ENCODE measurements at regions not wholly inside any gene's neighbourhood (a gene's known extent, or its start where the extent isn't known, plus 50 kb on each side); places are given as distances from the start of the nearest gene placed in this dataset.

GRCh38 chr3:187880851-187881250 is 135.6 kb upstream of the BCL6 start:
- no peaks in the 10 kb centered on the region for H3K79me2 ChIP-seq (ENCODE audit: control insufficient read depth, insufficient read depth, low read length)
- POLR2A ChIA-PET = no interaction called here
- H3K27me3 ChIP-seq (ENCODE audit: control insufficient read depth in 2 of 2, insufficient read depth in 2 of 2, low read length in 2 of 2) = peaks cover 4 to 5% of the 10 kb centered on the region in 2 experiments
- H3K27ac ChIP-seq (ENCODE audit: insufficient read depth, low read depth, low read length) = no peak overlapping the region
- no TSS peak for BruUV-seq (replicated peaks)
- intact Hi-C loops (cut with micrococcal nuclease) = no loop called here
- no peak overlapping the region for H3K4me2 ChIP-seq (ENCODE audit: insufficient read depth, low read length)
- no peak overlapping the region for H3K4me3 ChIP-seq (replicated peaks in 1 of 3; ENCODE audit: insufficient read depth in 1 of 3, low read depth in 1 of 3, low read length in 3 of 3)
- H3K36me3 ChIP-seq (ENCODE audit: control insufficient read depth in 2 of 2, extremely low read depth in 1 of 2, insufficient read depth in 2 of 2, low read length in 2 of 2) = no peaks in the 10 kb centered on the region
- FAIRE-seq (no peak), DNase-seq (ENCODE audit: low read depth, low spot score) (no peak)
- no peak overlapping the region for H2AFZ ChIP-seq (ENCODE audit: low read depth, low read length)
- no peak overlapping the region for H3K9ac ChIP-seq (replicated peaks; ENCODE audit: extremely low read depth, insufficient read depth, low read length)
- H3K9me3 ChIP-seq (replicated peaks; ENCODE audit: control insufficient read depth, insufficient read depth, low read length) = no peaks in the 10 kb centered on the region
- CTCF ChIA-PET = interaction anchor here (1.3 kb wide), 1 partner anchor 10 kb away, joined by 4 read pairs; no protein-coding TSS in a partner anchor
- dilution Hi-C loops (cut with MboI; ENCODE audit: extremely low pct_ligation_motif_present, low sequenced_read_pairs) = no loop called here
- no peaks in the 10 kb centered on the region for H4K20me1 ChIP-seq (replicated peaks; ENCODE audit: control insufficient read depth, extremely low read depth, insufficient read depth, low read length)
- no peaks in the 10 kb centered on the region for H3K4me1 ChIP-seq (ENCODE audit: control insufficient read depth, extremely low read depth, insufficient read depth, low read length)
- H3K9me1 ChIP-seq (replicated peaks; ENCODE audit: control insufficient read depth, extremely low read depth, insufficient read depth, low read length) = no peaks in the 10 kb centered on the region
- no peak for TF ChIP-seq GATA2 (IDR thresholded peaks at IDR 0.05; ENCODE audit: insufficient read depth, insufficient read length, low read depth, low read length)
- TF ChIP-seq POLR2A (IDR thresholded peaks at IDR 0.05; ENCODE audit: low read depth, low read length) = no peak
- no peak for TF ChIP-seq POLR2AphosphoS5 (IDR thresholded peaks at IDR 0.05; ENCODE audit: insufficient read depth, low read depth, low read length)

DNA sequence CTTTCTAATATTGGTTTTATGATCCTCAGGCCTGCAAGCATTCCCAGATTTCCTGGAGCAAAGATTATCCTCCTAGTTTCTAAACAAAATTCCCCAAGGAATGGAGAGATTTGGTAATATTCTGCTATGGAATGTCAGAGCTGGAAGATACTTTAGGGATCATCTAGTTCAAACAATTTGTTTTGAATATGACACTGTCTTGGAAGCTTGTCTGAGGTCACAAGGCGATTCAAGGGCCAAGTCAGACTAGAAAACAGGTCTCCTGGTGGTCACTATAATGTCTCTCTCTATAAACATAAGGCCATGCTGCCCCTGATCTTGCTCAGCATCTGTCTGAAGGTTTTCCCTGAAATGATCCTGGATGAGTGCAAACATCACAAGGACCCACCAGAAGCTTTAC is 143.4 kb upstream of the BCL6 start:
- intact Hi-C loops (cut with micrococcal nuclease) = no loop called here
- Histone ChIP-seq H3K27ac (ENCODE audit: insufficient read depth, low read depth, low read length) (no peak overlapping the region), H3K36me3 (ENCODE audit: control insufficient read depth in 2 of 2, extremely low read depth in 1 of 2, insufficient read depth in 2 of 2, low read length in 2 of 2) (no peaks in the 10 kb centered on the region), H4K20me1 (replicated peaks; ENCODE audit: control insufficient read depth, extremely low read depth, insufficient read depth, low read length) (no peaks in the 10 kb centered on the region), H2AFZ (ENCODE audit: low read depth, low read length) (no peak overlapping the region), H3K9me1 (replicated peaks; ENCODE audit: control insufficient read depth, extremely low read depth, insufficient read depth, low read length) (no peaks in the 10 kb centered on the region), H3K9ac (replicated peaks; ENCODE audit: extremely low read depth, insufficient read depth, low read length) (no peak overlapping the region), H3K79me2 (ENCODE audit: control insufficient read depth, insufficient read depth, low read length) (no peaks in the 10 kb centered on the region), H3K4me2 (ENCODE audit: insufficient read depth, low read length) (no peak overlapping the region), H3K4me1 (ENCODE audit: control insufficient read depth, extremely low read depth, insufficient read depth, low read length) (no peaks in the 10 kb centered on the region), H3K4me3 (replicated peaks in 1 of 3; ENCODE audit: insufficient read depth in 1 of 3, low read depth in 1 of 3, low read length in 3 of 3) (no peak overlapping the region), H3K27me3 (ENCODE audit: control insufficient read depth in 2 of 2, insufficient read depth in 2 of 2, low read length in 2 of 2) (no peaks in the 10 kb centered on the region), H3K9me3 (replicated peaks; ENCODE audit: control insufficient read depth, insufficient read depth, low read length) (no peaks in the 10 kb centered on the region)
- CTCF ChIA-PET = no interaction called here
- no peak for DNase-seq (ENCODE audit: low read depth, low spot score)
- FAIRE-seq = no peak
- dilution Hi-C loops (cut with MboI; ENCODE audit: extremely low pct_ligation_motif_present, low sequenced_read_pairs) = no loop called here
- no TSS peak for BruUV-seq (replicated peaks)
- POLR2A ChIA-PET = no interaction called here
- TF ChIP-seq POLR2A (IDR thresholded peaks at IDR 0.05; ENCODE audit: low read depth, low read length) (no peak), GATA2 (IDR thresholded peaks at IDR 0.05; ENCODE audit: insufficient read depth, insufficient read length, low read depth, low read length) (no peak), EZH2 (IDR thresholded peaks at IDR 0.05; ENCODE audit: borderline replicate concordance, low read depth, low read length, severe bottlenecking) (no peak), POLR2AphosphoS5 (IDR thresholded peaks at IDR 0.05; ENCODE audit: insufficient read depth, low read depth, low read length) (no peak), MYC (IDR thresholded peaks at IDR 0.05; ENCODE audit: low read depth, low read length) (no peak), JUN (IDR thresholded peaks at IDR 0.05; ENCODE audit: borderline replicate concordance, insufficient read depth, insufficient read length, low read depth) (no peak), FOS (IDR thresholded peaks at IDR 0.05; ENCODE audit: borderline replicate concordance, insufficient read depth, low read length) (no peak)
- TF ChIP-seq, protein P1, sequence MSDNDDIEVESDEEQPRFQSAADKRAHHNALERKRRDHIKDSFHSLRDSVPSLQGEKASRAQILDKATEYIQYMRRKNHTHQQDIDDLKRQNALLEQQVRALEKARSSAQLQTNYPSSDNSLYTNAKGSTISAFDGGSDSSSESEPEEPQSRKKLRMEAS (IDR thresholded peaks at IDR 0.05; ENCODE audit: insufficient read depth, insufficient read length) = no peak
- TF ChIP-seq, protein P2, sequence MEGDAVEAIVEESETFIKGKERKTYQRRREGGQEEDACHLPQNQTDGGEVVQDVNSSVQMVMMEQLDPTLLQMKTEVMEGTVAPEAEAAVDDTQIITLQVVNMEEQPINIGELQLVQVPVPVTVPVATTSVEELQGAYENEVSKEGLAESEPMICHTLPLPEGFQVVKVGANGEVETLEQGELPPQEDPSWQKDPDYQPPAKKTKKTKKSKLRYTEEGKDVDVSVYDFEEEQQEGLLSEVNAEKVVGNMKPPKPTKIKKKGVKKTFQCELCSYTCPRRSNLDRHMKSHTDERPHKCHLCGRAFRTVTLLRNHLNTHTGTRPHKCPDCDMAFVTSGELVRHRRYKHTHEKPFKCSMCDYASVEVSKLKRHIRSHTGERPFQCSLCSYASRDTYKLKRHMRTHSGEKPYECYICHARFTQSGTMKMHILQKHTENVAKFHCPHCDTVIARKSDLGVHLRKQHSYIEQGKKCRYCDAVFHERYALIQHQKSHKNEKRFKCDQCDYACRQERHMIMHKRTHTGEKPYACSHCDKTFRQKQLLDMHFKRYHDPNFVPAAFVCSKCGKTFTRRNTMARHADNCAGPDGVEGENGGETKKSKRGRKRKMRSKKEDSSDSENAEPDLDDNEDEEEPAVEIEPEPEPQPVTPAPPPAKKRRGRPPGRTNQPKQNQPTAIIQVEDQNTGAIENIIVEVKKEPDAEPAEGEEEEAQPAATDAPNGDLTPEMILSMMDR (IDR thresholded peaks at IDR 0.05; ENCODE audit: extremely low read depth in 1 of 2, insufficient read depth in 1 of 2, low read depth in 1 of 2, low read length in 2 of 2) = no peak
